ENCODE measurements at regions not wholly inside any gene's neighbourhood (a gene's known extent, or its start where the extent isn't known, plus 50 kb on each side); places are given as distances from the start of the nearest gene placed in this dataset.
A peak's percentile ranks its signal among the peaks of the same experiment; 100 is the strongest.

DNA sequence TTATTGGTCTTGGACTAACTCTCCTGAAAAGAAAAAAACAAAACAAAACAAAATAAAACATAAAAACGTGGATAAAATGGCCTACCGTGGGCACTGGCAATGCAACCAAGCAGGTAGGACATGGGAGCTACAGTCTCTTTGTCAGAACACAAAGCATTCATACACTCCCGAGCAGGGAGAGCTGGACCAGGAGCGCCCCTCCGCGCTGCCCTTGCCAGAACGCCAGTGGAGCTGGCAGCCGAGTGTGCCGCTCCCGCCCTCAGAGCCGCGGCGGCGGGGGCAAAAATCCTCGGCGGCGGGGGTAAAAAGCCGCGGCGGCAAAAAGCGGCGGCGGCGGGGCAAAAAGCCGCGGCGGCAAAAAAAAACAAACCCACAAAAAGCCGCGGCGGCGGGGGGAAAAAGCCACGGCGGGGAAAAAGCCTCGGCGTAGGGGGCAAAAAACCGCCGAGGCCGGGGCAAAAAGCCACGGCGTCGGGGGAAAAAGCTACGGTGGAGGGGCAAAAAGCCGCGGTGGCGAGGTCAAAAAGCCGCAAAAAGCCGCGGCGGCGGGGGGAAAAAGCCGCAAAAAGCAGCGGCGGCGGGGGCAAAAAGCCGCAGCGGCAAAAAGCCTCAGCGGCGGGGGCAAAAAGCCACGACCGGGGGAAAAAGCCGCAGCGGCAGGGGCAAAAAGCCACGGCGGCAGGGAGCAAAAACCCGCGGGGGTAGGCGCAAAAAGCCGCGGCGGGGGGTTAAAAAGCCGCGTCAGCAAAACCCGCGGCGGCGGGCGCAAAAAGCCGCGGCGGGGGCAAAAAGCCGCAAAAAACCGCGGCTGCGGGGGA is 418.1 kb downstream of the ZNF716 start:
- Histone ChIP-seq H3K9me3 (peaks cover 0 to 15% of the 10 kb centered on the region in 2 donors), H3K27ac (no peak overlapping the region), H3K36me3 (no peaks in the 10 kb centered on the region), H3K4me3 (peak overlapping the region in 1 of 2 donors; percentile 50), H3K27me3 (peaks cover 0 to 14% of the 10 kb centered on the region in 2 donors), H3K4me1 (peaks cover 0 to 7% of the 10 kb centered on the region in 2 donors)
- TF ChIP-seq, protein P1, sequence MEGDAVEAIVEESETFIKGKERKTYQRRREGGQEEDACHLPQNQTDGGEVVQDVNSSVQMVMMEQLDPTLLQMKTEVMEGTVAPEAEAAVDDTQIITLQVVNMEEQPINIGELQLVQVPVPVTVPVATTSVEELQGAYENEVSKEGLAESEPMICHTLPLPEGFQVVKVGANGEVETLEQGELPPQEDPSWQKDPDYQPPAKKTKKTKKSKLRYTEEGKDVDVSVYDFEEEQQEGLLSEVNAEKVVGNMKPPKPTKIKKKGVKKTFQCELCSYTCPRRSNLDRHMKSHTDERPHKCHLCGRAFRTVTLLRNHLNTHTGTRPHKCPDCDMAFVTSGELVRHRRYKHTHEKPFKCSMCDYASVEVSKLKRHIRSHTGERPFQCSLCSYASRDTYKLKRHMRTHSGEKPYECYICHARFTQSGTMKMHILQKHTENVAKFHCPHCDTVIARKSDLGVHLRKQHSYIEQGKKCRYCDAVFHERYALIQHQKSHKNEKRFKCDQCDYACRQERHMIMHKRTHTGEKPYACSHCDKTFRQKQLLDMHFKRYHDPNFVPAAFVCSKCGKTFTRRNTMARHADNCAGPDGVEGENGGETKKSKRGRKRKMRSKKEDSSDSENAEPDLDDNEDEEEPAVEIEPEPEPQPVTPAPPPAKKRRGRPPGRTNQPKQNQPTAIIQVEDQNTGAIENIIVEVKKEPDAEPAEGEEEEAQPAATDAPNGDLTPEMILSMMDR (IDR thresholded peaks at IDR 0.05) = no peak
- no peak for DNase-seq (ENCODE audit: low spot score)

DNA sequence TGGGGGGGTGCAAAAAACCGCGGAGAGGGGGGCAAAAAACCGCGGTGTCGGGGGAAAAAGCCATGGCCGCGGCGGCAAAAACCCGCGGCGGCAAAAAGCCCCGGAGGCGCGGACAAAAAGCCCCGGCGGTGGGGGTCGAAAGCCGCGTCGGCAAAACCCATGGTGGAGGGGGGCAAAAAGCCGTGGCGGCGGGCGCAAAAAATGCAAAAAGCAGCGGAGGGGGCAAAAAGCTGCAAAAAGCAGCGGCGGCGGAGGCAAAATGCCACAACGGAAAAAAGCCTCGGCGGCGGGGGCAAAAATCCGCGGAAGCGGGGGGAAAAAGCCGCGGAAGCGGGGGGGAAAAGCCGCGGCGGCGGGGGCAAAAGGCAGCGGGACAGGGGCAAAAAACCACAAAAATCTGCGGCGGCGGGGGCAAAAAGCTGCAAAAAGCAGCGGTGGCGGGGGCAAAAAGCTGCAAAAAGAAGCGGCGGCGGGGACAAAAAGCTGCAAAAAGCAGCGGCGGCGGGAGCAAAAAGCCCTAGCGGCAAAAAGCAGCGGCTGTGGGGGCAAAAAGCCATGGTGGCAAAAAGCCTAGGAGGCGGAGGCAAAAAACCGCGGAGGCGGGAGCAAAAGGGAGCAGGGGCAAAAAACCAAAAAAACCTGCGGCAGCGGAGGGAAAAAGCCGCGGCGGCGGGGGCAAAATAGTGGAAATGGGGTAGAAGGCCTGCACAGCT is 418.9 kb downstream of the ZNF716 start:
- no peak for DNase-seq (ENCODE audit: low spot score)

More for the DNA sequence above, 418.9 kb downstream of the ZNF716 start:
- Histone ChIP-seq H3K27me3 (peaks cover 0 to 14% of the 10 kb centered on the region in 2 donors), H3K9me3 (peaks cover 0 to 15% of the 10 kb centered on the region in 2 donors), H3K4me3 (peak overlapping the region in 1 of 2 donors; percentile 50), H3K27ac (no peak overlapping the region), H3K4me1 (peaks cover 0 to 7% of the 10 kb centered on the region in 2 donors), H3K36me3 (no peaks in the 10 kb centered on the region)
- TF ChIP-seq, protein P1 (IDR thresholded peaks at IDR 0.05) = no peak
